22Rv1 (cell line): ENCODE measurements at regions not wholly inside any gene's neighbourhood (a gene's known extent, or its start where the extent isn't known, plus 50 kb on each side); places are given as distances from the start of the nearest gene placed in this dataset.

Experiments used
- ZFX ChIP-seq: fragments of 450-650 bp; IDR thresholded peaks from 2 replicates; pipeline ENCODE4 v1.6.1; 2017; ENCODE audit warnings: antibody characterized with exemption, borderline replicate concordance
- TF ChIP-seq, protein P1 (sequence below): fragments of 450-650 bp; IDR thresholded peaks from 2 replicates; pipeline ENCODE4 v1.5.1; 2017; ENCODE audit warnings: mild to moderate bottlenecking

DNA sequence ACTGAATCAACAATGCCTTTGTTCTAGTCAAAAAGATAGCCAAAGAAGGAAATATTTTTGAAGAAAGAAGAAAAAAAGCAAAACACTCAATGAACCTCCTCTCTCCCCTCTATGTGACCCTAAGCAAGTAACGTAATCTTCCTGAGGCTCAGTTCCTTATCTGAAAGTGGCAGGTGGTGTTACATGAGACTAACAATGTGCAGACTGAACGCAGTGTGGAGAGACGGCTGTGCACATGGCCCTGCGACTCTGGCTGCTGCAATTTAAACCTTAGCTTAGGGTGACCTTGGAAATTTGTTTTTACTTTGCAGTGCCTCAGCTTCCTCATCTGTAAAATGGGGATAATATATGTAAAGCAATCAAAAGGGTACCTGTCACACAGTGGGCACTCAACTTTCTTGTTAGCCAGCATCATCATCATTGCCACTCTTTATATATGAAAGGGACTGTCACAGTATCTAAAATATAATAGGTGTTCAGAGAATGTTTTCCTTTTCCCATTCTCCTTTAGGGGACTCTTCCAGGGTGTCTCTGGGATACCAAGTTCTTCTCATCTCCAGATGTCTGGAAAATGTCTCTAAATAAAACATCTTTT is 100.1 kb upstream of the JUN start:
- TF ChIP-seq, protein P1, sequence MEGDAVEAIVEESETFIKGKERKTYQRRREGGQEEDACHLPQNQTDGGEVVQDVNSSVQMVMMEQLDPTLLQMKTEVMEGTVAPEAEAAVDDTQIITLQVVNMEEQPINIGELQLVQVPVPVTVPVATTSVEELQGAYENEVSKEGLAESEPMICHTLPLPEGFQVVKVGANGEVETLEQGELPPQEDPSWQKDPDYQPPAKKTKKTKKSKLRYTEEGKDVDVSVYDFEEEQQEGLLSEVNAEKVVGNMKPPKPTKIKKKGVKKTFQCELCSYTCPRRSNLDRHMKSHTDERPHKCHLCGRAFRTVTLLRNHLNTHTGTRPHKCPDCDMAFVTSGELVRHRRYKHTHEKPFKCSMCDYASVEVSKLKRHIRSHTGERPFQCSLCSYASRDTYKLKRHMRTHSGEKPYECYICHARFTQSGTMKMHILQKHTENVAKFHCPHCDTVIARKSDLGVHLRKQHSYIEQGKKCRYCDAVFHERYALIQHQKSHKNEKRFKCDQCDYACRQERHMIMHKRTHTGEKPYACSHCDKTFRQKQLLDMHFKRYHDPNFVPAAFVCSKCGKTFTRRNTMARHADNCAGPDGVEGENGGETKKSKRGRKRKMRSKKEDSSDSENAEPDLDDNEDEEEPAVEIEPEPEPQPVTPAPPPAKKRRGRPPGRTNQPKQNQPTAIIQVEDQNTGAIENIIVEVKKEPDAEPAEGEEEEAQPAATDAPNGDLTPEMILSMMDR = no peak
- TF ChIP-seq ZFX = no peak
